Glutamatergic neuron (in vitro differentiated cells): ENCODE measurements at regions not wholly inside any gene's neighbourhood (a gene's known extent, or its start where the extent isn't known, plus 50 kb on each side); places are given as distances from the start of the nearest gene placed in this dataset.

Source experiments
- DNase-seq: peaks from one replicate; pipeline ENCODE4 v3.0.0; 2022
- H3K27ac Mint-ChIP-seq: one replicate; pipeline ENCODE4 v1.8.0; 2020; ENCODE audit warnings: mild to moderate bottlenecking, mixed read lengths, inconsistent platforms; ENCODE audit not compliant: unreplicated experiment
- H3K27me3 Mint-ChIP-seq: one replicate; pipeline ENCODE4 v1.8.0; 2020; ENCODE audit warnings: mild to moderate bottlenecking, moderate library complexity, mixed read lengths, inconsistent platforms; ENCODE audit not compliant: unreplicated experiment
- H3K36me3 Mint-ChIP-seq: one replicate; pipeline ENCODE4 v1.8.0; 2020; ENCODE audit warnings: mild to moderate bottlenecking, mixed read lengths, inconsistent platforms; ENCODE audit not compliant: unreplicated experiment
- H3K4me1 Mint-ChIP-seq: one replicate; pipeline ENCODE4 v1.8.0; 2020; ENCODE audit warnings: mild to moderate bottlenecking, low read depth, mixed read lengths, inconsistent platforms; ENCODE audit not compliant: unreplicated experiment
- H3K4me3 Mint-ChIP-seq: one replicate; pipeline ENCODE4 v1.8.0; 2020; ENCODE audit warnings: mild to moderate bottlenecking, mixed read lengths, inconsistent platforms; ENCODE audit not compliant: unreplicated experiment
- H3K9me3 Mint-ChIP-seq: one replicate; pipeline ENCODE4 v1.8.0; 2020; ENCODE audit warnings: mild to moderate bottlenecking, moderate library complexity, mixed read lengths, inconsistent platforms; ENCODE audit not compliant: unreplicated experiment
- TF ChIP-seq, protein P1 (sequence below): fragments of 200-600 bp; sonication (generic); IDR thresholded peaks from one replicate; pipeline ENCODE4 v1.5.0; 2021; ENCODE audit not compliant: partially characterized antibody, unreplicated experiment

DNA sequence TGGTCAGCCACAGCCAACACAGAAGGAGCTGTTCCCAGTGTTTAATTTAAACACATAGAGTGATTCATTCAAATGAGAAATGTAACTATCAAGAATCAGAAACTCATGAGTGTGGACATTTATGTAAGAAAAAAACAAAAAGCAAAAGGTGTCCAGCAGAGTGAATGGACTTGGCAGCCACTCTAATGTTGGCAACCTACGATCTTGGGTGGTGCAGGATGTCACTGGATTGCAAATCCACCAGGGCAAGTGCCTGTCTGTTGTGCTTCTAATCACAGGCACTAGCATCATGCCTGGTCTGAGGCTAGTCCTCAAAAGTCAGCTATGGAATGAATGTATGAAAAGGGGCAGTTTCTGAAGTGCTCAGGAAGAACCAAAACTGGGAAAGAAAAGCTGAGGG, 277.7 kb upstream of the CLNK start:
- no peaks in the 10 kb centered on the region for H3K36me3 Mint-ChIP-seq
- TF ChIP-seq, protein P1, sequence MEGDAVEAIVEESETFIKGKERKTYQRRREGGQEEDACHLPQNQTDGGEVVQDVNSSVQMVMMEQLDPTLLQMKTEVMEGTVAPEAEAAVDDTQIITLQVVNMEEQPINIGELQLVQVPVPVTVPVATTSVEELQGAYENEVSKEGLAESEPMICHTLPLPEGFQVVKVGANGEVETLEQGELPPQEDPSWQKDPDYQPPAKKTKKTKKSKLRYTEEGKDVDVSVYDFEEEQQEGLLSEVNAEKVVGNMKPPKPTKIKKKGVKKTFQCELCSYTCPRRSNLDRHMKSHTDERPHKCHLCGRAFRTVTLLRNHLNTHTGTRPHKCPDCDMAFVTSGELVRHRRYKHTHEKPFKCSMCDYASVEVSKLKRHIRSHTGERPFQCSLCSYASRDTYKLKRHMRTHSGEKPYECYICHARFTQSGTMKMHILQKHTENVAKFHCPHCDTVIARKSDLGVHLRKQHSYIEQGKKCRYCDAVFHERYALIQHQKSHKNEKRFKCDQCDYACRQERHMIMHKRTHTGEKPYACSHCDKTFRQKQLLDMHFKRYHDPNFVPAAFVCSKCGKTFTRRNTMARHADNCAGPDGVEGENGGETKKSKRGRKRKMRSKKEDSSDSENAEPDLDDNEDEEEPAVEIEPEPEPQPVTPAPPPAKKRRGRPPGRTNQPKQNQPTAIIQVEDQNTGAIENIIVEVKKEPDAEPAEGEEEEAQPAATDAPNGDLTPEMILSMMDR, result no peak
- H3K27me3 Mint-ChIP-seq, result peaks cover 5% of the 10 kb centered on the region
- no peak overlapping the region for H3K27ac Mint-ChIP-seq
- H3K4me1 Mint-ChIP-seq, result peaks cover 21% of the 10 kb centered on the region
- H3K4me3 Mint-ChIP-seq, result no peak overlapping the region
- H3K9me3 Mint-ChIP-seq, result peaks cover 8% of the 10 kb centered on the region
- DNase-seq, result no peak

DNA sequence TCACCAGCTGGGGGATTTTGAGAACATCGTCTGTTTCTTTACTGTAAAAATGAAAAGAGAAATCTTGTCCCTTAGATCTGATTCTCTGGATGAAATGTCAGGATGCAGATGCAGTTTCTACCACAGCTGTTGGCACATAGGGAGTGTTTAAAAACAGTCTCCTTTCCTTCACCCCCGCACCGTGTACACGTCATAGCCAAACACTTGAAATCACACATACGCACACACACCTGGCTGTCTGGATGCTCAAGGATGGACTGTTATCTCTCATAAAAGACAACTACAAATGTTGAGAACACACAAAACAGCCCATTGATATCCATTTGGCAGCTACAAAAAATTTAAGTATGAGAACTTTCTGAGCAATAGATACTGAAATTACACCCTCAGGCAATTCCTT, 275.8 kb upstream of the CLNK start:
- H3K4me1 Mint-ChIP-seq, result peaks cover 17% of the 10 kb centered on the region
- no peak overlapping the region for H3K4me3 Mint-ChIP-seq
- H3K9me3 Mint-ChIP-seq, result peaks cover 8% of the 10 kb centered on the region
- H3K27ac Mint-ChIP-seq, result no peak overlapping the region
- no peaks in the 10 kb centered on the region for H3K36me3 Mint-ChIP-seq
- DNase-seq, result no peak
- TF ChIP-seq, protein P1, result no peak
- H3K27me3 Mint-ChIP-seq, result peaks cover 5% of the 10 kb centered on the region

- Mint-ChIP-seq H3K4me3 (no peak overlapping the region), H3K4me1 (peaks cover 10% of the 10 kb centered on the region), H3K27me3 (peaks cover 2% of the 10 kb centered on the region), H3K36me3 (no peaks in the 10 kb centered on the region), H3K27ac (no peak overlapping the region), H3K9me3 (peaks cover 8% of the 10 kb centered on the region)
- no peak for DNase-seq
- TF ChIP-seq, protein P1, result no peak
These were observed 275.0 kb upstream of the CLNK start for GRCh38 chr4:10959586-10959985.

GRCh38 chr4:10958226-10958856, 273.8 kb upstream of the CLNK start:
- TF ChIP-seq, protein P1, result no peak
- no peak for DNase-seq
- H3K9me3 Mint-ChIP-seq, result peaks cover under 1% of the 10 kb centered on the region
- no peak overlapping the region for H3K27ac Mint-ChIP-seq
- H3K4me1 Mint-ChIP-seq, result peaks cover 4% of the 10 kb centered on the region
- H3K36me3 Mint-ChIP-seq, result no peaks in the 10 kb centered on the region
- H3K4me3 Mint-ChIP-seq, result no peak overlapping the region
- H3K27me3 Mint-ChIP-seq, result peaks cover under 1% of the 10 kb centered on the region

GRCh38 chr4:10951306-10951705, 266.7 kb upstream of the CLNK start:
- H3K9me3 Mint-ChIP-seq, result peaks cover 2% of the 10 kb centered on the region
- DNase-seq, result no peak
- H3K27ac Mint-ChIP-seq, result no peak overlapping the region
- peaks cover 1% of the 10 kb centered on the region for H3K36me3 Mint-ChIP-seq
- no peak overlapping the region for H3K4me3 Mint-ChIP-seq
- H3K4me1 Mint-ChIP-seq, result peaks cover 8% of the 10 kb centered on the region
- TF ChIP-seq, protein P1, result no peak
- no peaks in the 10 kb centered on the region for H3K27me3 Mint-ChIP-seq
